BE2C (cell line): ENCODE measurements at regions not wholly inside any gene's neighbourhood (a gene's known extent, or its start where the extent isn't known, plus 50 kb on each side); places are given as distances from the start of the nearest gene placed in this dataset.

Experiments
- DNase-seq: peaks from one replicate; pipeline ENCODE4 v3.0.0-alpha.2; 2020
- H3K27me3 ChIP-seq: fragments of 250-450 bp; sonication (Bioruptor Pico); 2 replicates; pipeline ENCODE4 v1.5.1; 2020; ENCODE audit warnings: mild to moderate bottlenecking
- H3K36me3 ChIP-seq: fragments of 250-450 bp; sonication (Bioruptor Pico); 2 replicates; pipeline ENCODE4 v1.5.1; 2020; ENCODE audit warnings: mild to moderate bottlenecking
- H3K4me1 ChIP-seq: fragments of 250-450 bp; sonication (Bioruptor Pico); 2 replicates; pipeline ENCODE4 v1.5.1; 2020
- H3K4me3 ChIP-seq: 2 replicates; pipeline ENCODE4 v1.5.1; 2011; ENCODE audit warnings: low read depth, low read length
- H3K9me3 ChIP-seq: fragments of 250-450 bp; sonication (Bioruptor Pico); 2 replicates; pipeline ENCODE4 v1.5.1; 2020
- TF ChIP-seq, protein P1 (sequence below): IDR thresholded peaks from 2 replicates; pipeline ENCODE4 v1.5.1; 2012; ENCODE audit warnings: mild to moderate bottlenecking, low read depth, low read length

DNA sequence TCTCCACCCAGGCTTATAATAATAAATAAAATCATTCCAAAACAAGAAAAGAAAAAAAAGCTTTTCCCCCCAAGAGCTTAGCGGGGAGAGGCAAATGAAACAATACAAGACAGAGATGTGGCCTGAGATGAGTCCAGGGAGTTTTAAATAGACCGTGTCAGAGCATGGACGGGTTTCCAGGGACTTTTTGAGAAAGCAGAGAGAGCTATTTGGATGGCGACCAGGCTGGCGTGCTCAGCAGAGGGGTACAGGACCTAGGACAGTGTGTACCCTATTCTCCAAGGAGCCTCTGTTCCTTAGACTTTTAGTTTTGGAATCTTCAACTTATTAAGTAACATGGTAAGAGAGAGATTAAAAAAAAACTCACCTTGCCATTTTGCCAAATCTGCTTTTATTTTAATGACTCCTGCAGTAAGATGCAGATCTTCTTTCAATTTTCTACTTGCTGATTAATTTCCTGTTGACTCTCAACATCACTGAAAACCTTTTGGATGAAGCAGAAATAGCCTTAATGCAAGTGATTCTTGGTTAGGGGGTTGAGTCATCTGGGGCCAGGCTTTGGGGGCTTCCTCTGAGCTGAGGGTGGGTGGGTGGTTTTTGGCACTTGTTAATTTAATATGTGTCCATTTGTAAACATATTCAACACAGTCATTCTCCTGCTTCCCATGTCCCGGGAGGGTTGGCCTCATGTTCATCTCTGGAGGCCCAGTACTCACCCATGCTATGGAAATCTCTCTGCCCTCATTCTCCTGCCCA is 49.6 kb upstream of the OSMR start:
- no peaks in the 10 kb centered on the region for H3K9me3 ChIP-seq
- H3K27me3 ChIP-seq, result no peaks in the 10 kb centered on the region
- TF ChIP-seq, protein P1, sequence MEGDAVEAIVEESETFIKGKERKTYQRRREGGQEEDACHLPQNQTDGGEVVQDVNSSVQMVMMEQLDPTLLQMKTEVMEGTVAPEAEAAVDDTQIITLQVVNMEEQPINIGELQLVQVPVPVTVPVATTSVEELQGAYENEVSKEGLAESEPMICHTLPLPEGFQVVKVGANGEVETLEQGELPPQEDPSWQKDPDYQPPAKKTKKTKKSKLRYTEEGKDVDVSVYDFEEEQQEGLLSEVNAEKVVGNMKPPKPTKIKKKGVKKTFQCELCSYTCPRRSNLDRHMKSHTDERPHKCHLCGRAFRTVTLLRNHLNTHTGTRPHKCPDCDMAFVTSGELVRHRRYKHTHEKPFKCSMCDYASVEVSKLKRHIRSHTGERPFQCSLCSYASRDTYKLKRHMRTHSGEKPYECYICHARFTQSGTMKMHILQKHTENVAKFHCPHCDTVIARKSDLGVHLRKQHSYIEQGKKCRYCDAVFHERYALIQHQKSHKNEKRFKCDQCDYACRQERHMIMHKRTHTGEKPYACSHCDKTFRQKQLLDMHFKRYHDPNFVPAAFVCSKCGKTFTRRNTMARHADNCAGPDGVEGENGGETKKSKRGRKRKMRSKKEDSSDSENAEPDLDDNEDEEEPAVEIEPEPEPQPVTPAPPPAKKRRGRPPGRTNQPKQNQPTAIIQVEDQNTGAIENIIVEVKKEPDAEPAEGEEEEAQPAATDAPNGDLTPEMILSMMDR, result no peak
- no peaks in the 10 kb centered on the region for H3K4me1 ChIP-seq
- no peak for DNase-seq
- H3K36me3 ChIP-seq, result no peaks in the 10 kb centered on the region
- H3K4me3 ChIP-seq, result no peak overlapping the region
